Stimulated activated CD4-positive, alpha-beta T cell treated with anti-CD3 and anti-CD28 coated beads, TNF-alpha, amount 100 ng/mL, for 24 hours (primary cell): ENCODE measurements at regions not wholly inside any gene's neighbourhood (a gene's known extent, or its start where the extent isn't known, plus 50 kb on each side); places are given as distances from the start of the nearest gene placed in this dataset.

Source experiments
- DNase-seq, 3 experiments: peaks; one replicate each; pipeline ENCODE4 v3.0.0-alpha.2; 2020; ENCODE audit warnings: low read depth in 3 of 3

GRCh38 chr10:4345877-4346646 lies 479.9 kb upstream of the AKR1E2 start:
- DNase-seq: no peak

GRCh38 chr10:4344492-4344994 lies 481.5 kb upstream of the AKR1E2 start:
- peak; percentile 18 to 41 (median 24) for DNase-seq

DNA sequence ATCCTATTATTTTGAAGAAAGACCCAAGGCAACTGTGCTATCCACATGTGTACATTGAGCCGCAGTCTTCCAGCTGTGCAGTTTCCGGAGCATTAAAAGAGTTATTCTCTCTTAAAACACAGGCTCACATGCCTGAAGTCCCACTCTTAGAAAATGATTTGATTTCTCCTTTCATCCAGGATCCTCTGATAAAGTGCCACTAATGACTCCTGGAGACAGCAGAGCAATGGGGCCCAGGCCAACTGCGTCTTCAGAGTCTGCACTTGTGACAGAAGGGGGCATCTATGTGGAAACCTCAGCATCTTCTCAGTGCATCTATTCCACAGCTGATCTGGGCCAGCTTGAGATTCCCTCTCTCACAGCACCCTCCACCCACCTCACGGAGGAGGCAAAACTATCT lies 482.1 kb upstream of the AKR1E2 start:
- no peak for DNase-seq

DNA sequence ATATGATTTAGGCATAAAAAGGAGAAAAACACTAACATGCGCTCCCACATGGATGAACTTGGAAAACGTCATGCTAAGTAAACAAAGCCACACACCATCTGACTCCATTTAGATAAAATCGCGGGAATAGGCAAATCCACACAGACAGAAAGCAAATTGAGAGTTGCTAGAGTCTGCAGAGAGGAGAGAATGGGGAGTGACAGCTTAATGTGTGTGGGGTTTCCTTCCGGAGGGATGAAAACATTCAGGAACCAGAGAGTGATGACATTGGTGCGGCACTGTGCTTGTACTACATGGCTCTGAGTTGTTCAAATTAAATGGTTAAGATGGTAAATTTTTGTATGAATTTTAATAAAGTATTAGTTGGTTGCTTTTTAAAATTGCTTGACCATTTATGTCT lies 482.9 kb upstream of the AKR1E2 start:
- no peak for DNase-seq

GRCh38 chr10:4338768-4339167 lies 487.2 kb upstream of the AKR1E2 start:
- no peak for DNase-seq

DNA sequence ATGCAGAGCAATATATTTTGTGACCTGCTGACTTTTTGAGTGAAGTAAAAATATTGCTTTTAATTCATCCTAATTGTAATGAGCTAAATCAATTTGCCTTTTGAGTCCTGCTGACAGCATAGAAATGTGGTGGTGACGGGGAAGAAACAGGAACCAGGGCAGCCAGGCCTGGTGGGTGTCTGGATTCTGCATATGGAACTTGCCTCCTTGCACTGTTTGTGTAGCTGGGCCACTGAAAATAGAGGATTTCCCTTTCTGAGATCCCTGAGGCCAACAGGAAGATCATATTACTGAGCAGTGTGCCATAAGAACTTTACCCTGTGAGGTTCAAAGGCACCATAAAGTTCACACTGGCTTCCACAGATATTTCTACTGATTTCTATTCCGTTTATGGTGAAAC lies 488.4 kb upstream of the AKR1E2 start:
- DNase-seq: no peak

DNA sequence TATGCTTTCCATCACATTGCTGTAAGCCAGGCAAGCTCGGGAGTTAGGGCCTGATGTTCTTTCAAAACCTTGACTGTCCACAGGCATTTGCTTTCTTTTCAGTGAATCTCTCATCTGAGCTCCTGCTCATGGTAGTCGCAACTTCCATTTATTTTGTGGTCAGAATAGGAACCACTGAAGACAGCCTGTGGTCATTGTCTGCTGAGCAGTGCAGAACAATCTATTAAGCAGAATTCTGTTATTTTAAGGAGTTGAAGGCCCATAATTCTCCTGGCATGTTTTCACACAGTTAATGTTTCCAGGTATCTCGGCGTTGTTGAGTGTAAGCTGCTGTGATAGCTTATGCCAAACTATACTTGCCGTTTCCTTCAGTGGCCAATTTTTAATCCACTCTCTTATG lies 491.1 kb upstream of the AKR1E2 start:
- no peak for DNase-seq

DNA sequence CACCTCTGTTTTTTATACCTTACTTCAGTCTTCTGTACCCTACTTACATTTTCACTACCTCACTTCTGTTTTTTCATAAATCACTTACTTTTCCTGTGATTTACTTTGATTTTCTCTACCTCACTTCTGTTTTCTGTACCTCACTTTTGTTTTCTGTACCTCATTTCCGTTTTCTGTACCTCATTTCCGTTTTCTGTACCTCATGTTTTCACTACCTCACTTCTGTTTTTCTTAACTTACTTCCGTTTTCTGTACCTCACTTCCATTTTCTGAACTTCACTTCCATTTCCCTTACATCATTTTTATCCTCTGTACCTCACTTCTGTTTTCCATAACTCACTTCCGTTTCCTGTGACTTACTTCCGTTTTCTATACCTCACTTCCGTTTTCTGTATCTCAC lies 492.0 kb upstream of the AKR1E2 start:
- no peak for DNase-seq

- DNase-seq: no peak
These were observed 492.5 kb upstream of the AKR1E2 start for GRCh38 chr10:4333459-4333894.

DNA sequence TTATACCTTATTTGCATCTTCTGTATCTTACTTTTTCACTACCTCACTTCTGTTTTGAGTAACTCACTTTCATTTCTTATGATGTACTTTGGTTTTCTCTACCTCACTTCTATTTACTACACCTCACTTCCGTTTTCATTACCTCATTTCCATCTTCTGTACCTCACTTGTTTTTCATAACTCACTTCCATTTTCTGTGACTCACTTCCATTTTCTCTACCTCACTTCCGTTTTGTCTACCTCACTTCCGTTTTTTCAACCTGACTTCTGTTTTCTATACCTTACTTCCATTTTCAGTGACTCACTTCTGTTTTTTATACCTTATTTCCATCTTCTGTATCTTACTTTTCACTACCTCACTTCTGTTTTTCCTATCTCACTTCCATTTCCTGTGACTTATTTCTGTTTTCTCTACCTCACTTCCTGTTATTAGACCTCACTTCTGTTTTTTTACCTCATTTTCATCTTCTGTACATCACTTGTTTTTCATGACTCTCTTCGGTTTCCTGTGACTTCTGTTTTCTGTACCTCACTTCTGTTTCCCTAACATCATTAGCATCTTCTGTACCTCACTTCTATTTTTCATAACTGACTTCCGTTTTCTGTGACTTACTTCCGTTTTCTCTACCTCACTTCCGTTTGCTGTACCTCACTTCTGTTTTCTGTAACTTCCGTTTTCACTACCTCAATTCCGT lies 493.1 kb upstream of the AKR1E2 start:
- DNase-seq: no peak

- no peak for DNase-seq
These were observed 494.9 kb upstream of the AKR1E2 start for GRCh38 chr10:4331150-4331549.

GRCh38 chr10:4330636-4331035 lies 495.4 kb upstream of the AKR1E2 start:
- no peak for DNase-seq

DNA sequence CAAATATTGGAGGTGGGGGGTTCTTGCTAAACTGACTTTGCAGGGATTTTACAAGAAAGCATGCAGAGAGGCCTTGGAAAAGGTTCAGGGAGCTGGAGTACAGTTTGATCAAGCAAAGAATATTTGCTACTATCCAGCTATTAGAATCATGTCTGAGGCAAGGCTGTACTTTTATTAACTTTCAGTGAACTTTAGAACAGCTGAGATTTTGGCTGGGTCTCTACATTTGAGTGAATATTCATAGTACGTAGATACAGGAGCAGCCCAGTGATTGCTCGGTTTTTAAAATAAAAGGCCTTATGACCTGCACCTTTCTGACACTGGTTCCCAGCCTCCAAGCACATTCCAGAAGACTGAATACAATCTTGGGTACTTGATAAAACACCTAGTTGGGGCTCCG lies 496.8 kb upstream of the AKR1E2 start:
- DNase-seq: no peak

DNA sequence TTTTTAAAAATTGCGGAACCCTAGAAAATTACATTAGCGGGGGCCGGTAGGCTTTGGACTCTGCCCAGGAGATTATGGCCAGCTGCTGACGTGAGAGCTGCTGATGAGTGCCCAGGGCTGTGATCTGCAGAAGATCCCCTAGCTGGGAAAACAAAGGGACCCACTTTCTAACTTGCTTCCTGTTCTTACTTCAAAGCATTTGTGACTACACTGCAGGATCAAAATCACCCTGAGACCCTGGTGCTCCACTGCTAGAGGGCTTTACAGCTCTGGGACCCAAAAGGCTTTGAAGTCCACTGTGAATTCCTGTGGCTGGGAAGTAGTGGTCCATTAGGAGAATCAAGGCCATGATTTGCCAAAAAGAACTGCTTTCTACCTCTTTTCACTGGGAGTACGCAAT lies 499.4 kb upstream of the AKR1E2 start:
- DNase-seq: no peak

DNA sequence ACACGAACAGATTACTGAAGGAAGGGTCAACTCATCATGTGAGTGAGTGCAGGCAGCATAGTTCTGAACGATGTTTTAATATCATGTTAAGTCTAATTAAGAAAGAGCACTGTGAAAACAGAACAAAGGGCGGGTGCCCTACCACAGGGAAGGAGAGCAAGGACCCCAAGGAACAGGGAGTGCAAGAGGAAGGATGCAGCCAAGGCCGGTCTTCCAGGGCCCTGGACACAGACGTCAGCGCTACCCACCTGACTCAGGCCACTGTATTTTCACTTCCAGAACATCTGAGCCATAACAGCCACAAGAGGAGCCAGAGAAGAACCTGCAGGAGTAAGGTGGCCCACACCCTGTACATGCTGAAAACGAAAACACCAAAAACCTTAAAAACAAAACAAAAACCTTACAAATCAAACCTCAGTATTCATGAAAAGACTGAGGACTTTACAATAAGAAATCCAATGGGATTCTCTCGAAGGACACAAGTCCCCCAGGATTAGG lies 506.1 kb upstream of the AKR1E2 start:
- DNase-seq: no peak

- no peak for DNase-seq
These were observed 509.7 kb upstream of the AKR1E2 start for GRCh38 chr10:4316161-4316810.

DNA sequence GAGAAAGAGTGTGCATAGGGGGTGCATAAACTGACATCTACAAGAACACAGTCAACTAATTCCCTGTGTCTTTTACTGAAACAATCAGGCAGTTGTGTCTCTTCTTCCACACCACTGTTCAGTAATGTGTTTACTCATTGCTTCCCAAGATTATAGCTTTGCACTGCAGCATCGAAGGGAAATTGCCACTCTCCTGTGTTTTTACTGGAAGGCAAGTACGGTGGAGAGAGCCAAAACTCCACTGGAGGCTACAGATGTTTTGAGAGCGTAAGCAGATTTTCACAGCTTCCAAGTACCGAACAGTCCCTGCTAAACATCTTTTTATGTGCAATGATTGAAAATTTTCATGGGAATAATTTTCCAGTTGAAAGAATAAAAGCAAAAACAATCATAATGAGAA lies 510.5 kb upstream of the AKR1E2 start:
- no peak for DNase-seq

DNA sequence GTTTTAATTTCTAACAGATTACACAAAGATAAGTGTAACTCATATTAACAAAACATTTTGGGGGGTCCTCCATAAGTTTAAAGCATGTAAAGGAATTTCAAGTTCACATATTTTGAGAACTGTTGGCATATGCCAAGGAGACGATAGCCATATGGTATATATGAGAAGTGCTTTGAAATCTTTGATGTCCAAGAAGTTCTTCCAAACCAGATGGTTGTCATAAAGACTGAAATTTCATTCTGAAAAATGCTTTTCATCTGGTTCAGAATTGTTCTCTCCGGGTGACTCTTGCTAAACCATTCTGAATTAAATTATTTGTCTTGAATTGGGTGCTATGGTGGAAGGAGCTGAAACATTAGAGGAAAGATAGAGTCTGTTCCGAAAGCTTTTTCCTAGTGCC lies 513.0 kb upstream of the AKR1E2 start:
- DNase-seq: no peak

DNA sequence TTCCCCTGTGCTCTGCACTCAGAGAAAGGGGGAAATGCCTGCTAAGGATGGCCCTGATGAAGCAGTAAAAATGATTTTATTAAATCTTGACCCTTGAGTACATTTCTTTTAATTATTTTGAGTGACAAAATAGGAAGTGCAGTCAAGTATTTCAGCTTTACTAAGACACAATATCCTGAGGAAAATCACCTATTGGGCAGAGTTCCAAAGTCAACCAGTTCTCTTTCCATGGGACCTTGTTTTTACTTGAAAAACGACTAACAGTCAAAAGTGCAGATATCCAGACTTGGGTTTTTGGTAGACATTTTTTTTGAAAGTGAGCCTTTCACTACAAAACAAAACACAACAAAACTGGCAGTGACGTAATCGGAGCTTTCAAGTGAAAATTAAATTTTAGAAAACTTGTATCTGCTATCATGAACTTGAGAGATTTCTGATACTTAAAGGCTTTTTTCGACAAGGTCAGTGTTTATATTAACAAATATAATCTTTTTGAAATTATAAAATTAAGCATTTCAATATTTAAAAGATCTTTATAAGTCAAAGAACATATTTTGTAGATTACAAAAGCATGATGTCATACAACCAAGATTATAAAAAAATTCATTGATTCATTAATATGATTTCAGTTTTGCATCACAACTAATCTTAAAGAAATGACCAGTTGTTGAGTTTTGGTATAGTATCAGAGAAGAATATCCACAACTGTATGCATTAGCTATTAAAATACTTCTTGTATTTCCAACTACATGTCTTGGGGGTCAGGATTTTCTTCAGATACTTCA lies 513.8 kb upstream of the AKR1E2 start:
- DNase-seq: no peak

- DNase-seq: no peak
These were observed 515.8 kb upstream of the AKR1E2 start for GRCh38 chr10:4310172-4310571.

- DNase-seq: no peak
These were observed 518.1 kb upstream of the AKR1E2 start for GRCh38 chr10:4307910-4308309.

DNA sequence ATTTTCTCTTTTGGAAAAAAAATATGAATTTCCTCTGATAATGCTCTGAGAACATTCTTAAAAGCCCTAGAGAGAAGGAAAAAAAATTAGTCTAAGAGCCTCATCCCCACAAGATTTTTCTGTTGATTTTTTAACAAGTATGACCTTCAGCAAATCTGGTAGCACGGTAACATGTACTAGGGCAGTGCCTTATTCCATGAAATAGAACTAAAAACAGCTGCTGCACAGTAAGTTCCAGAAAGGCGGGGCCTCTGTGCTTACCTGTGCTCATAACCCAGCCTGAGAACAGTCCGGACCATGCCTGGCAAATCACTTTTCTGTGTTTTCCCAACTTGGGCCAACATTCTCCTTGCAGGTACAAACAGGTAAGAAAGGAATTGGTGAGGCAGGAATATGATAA lies 519.1 kb upstream of the AKR1E2 start:
- DNase-seq: no peak
